ENCODE measurements at regions not wholly inside any gene's neighbourhood (a gene's known extent, or its start where the extent isn't known, plus 50 kb on each side); places are given as distances from the start of the nearest gene placed in this dataset.
"Not testable (repeated sequence)": the region's sequence is repeated elsewhere in the genome, so short reads cannot be mapped to it uniquely, and the experiment has no call there.

- DNase-seq = no peak
Observed at GRCh38 chr2:237218756-237219155, 133.1 kb downstream of the COPS8 start.

- DNase-seq = no peak
Observed at GRCh38 chr2:237219826-237220225, 134.1 kb downstream of the COPS8 start.

- DNase-seq = no peak
Observed at GRCh38 chr2:237221443-237221842, 135.8 kb downstream of the COPS8 start.

- no peak for DNase-seq
Observed at GRCh38 chr2:237222178-237222577, 136.5 kb downstream of the COPS8 start.

- DNase-seq = no peak
Observed at GRCh38 chr2:237222601-237223041, 136.9 kb downstream of the COPS8 start.

GRCh38 chr2:237223201-237223861 is 137.6 kb downstream of the COPS8 start:
- no peak for DNase-seq

GRCh38 chr2:237227190-237227589 is 141.5 kb downstream of the COPS8 start:
- DNase-seq = no peak

GRCh38 chr2:237227592-237228280 is 142.0 kb downstream of the COPS8 start:
- no peak for DNase-seq

GRCh38 chr2:237228281-237228625 is 142.6 kb downstream of the COPS8 start:
- no peak for DNase-seq

- no peak for DNase-seq
Observed at GRCh38 chr2:237229905-237230304, 144.2 kb downstream of the COPS8 start.

- DNase-seq = no peak
Observed at GRCh38 chr2:237230355-237230754, 144.7 kb downstream of the COPS8 start.

- no peak for DNase-seq
Observed at GRCh38 chr2:237231593-237231992, 145.9 kb downstream of the COPS8 start.

- no peak for DNase-seq
Observed at GRCh38 chr2:237232166-237232565, 146.5 kb downstream of the COPS8 start.

GRCh38 chr2:237234268-237234667 is 148.6 kb downstream of the COPS8 start:
- no peak for DNase-seq

GRCh38 chr2:237235383-237236095 is 149.8 kb downstream of the COPS8 start:
- DNase-seq = no peak

GRCh38 chr2:237236188-237236587 is 150.5 kb downstream of the COPS8 start:
- no peak for DNase-seq

- no peak for DNase-seq
Observed at GRCh38 chr2:237238249-237238648, 152.6 kb downstream of the COPS8 start.

GRCh38 chr2:237240252-237240651 is 154.6 kb downstream of the COPS8 start:
- DNase-seq = no peak

GRCh38 chr2:237240868-237241267 is 155.2 kb downstream of the COPS8 start:
- not testable (repeated sequence) for DNase-seq

- DNase-seq = no peak
Observed at GRCh38 chr2:237242091-237242536, 156.4 kb downstream of the COPS8 start.

GRCh38 chr2:237243487-237243886 is 157.8 kb downstream of the COPS8 start:
- no peak for DNase-seq

- no peak for DNase-seq
Observed at GRCh38 chr2:237244178-237244577, 158.5 kb downstream of the COPS8 start.

GRCh38 chr2:237244976-237245646 is 159.4 kb downstream of the COPS8 start:
- no peak for DNase-seq

Data from CD4-positive, alpha-beta T cell treated with Interleukin-10 for 1 hour (primary cell).